Keratinocyte (primary cell): ENCODE measurements at regions not wholly inside any gene's neighbourhood (a gene's known extent, or its start where the extent isn't known, plus 50 kb on each side); places are given as distances from the start of the nearest gene placed in this dataset.
"Not testable (repeated sequence)": the region's sequence is repeated elsewhere in the genome, so short reads cannot be mapped to it uniquely, and the experiment has no call there.

Source experiments
- DNase-seq: peaks from one replicate; pipeline ENCODE4 v3.0.0-alpha.2; 2011; ENCODE audit warnings: low read depth, missing footprints, low spot score
- FAIRE-seq: peaks from 2 replicates; lab custom pipeline; 2011; peaks lifted over from hg19 to GRCh38; lab: Jason Lieb, UNC
- H2AFZ ChIP-seq: 2 replicates; pipeline ENCODE4 v1.6.0; 2012; ENCODE audit warnings: low read length, control low read depth, inconsistent platforms; ENCODE audit not compliant: control insufficient read depth
- H3K27ac ChIP-seq: 2 replicates; pipeline ENCODE4 v1.5.1; 2011; ENCODE audit warnings: low read length; ENCODE audit not compliant: control insufficient read depth, insufficient read depth
- H3K27me3 ChIP-seq: 3 replicates; pipeline ENCODE4 v1.6.0; 2011; ENCODE audit warnings: low read length; ENCODE audit not compliant: control insufficient read depth, insufficient read depth; ENCODE audit errors: extremely low read depth
- H3K36me3 ChIP-seq, 2 experiments: 2 replicates in 1 of 2; 3 replicates in 1 of 2; pipeline ENCODE4 v1.5.1; 2011; ENCODE audit warnings: low read length in 2 of 2, mild to moderate bottlenecking in 1 of 2; ENCODE audit not compliant: control insufficient read depth in 2 of 2, insufficient read depth in 2 of 2; ENCODE audit errors: extremely low read depth in 1 of 2
- H3K4me1 ChIP-seq: 3 replicates; pipeline ENCODE4 v1.5.1; 2011; ENCODE audit warnings: low read length; ENCODE audit not compliant: control insufficient read depth, insufficient read depth; ENCODE audit errors: extremely low read depth
- H3K4me2 ChIP-seq: 3 replicates; pipeline ENCODE4 v1.6.0; 2011; ENCODE audit warnings: low read depth, low read length; ENCODE audit not compliant: control insufficient read depth, insufficient read depth; ENCODE audit errors: extremely low read depth
- H3K4me3 ChIP-seq, 3 experiments: fragments of 200-600 bp in 1 of 3; sonication (generic) in 1 of 3; 2 replicates in 2 of 3; 3 replicates in 1 of 3; pipeline ENCODE4 v1.5.1; 2011 to 2016; ENCODE audit warnings: low read length in 3 of 3, mild to moderate bottlenecking in 3 of 3, control low read depth in 2 of 3, inconsistent platforms in 1 of 3, low read depth in 1 of 3, mixed read lengths in 1 of 3, mixed run types in 1 of 3, moderate library complexity in 1 of 3; ENCODE audit not compliant: control insufficient read depth in 2 of 3, insufficient read depth in 2 of 3; ENCODE audit errors: extremely low read depth in 1 of 3
- H3K79me2 ChIP-seq: 2 replicates; pipeline ENCODE4 v1.6.0; 2012; ENCODE audit warnings: low read length; ENCODE audit not compliant: control insufficient read depth, insufficient read depth
- H3K9ac ChIP-seq: 3 replicates; pipeline ENCODE4 v1.6.0; 2011; ENCODE audit warnings: low read length; ENCODE audit not compliant: control insufficient read depth, insufficient read depth; ENCODE audit errors: extremely low read depth
- H3K9me1 ChIP-seq: 3 replicates; pipeline ENCODE4 v1.6.0; 2011; ENCODE audit warnings: low read length; ENCODE audit not compliant: control insufficient read depth, insufficient read depth; ENCODE audit errors: extremely low read depth
- H3K9me3 ChIP-seq: 2 replicates; pipeline ENCODE4 v1.5.1; 2012; ENCODE audit warnings: low read depth, low read length; ENCODE audit not compliant: control insufficient read depth
- H4K20me1 ChIP-seq: 3 replicates; pipeline ENCODE4 v1.6.0; 2011; ENCODE audit warnings: low read length; ENCODE audit not compliant: control insufficient read depth, insufficient read depth; ENCODE audit errors: extremely low read depth
- CTCF ChIP-seq, 3 experiments: IDR thresholded peaks in 1 of 3; conservative IDR thresholded peaks in 1 of 3; optimal IDR thresholded peaks in 1 of 3; 2 replicates in 2 of 3; 3 replicates in 1 of 3; pipeline versions ENCODE3 to v1.5.1; 2011; ENCODE audit warnings: low read length in 3 of 3, mild to moderate bottlenecking in 3 of 3, moderate library complexity in 2 of 3, control low read depth in 1 of 3, inconsistent platforms in 1 of 3; ENCODE audit not compliant: insufficient read depth in 2 of 3; ENCODE audit errors: extremely low read depth in 1 of 3
- EZH2 ChIP-seq: IDR thresholded peaks from one replicate; pipeline ENCODE4 v1.6.1; 2012; ENCODE audit warnings: inconsistent platforms, mild to moderate bottlenecking, low read length, moderate library complexity
- dilution Hi-C: fragments of 300-500 bp; cut with MboI; formaldehyde crosslinking; loops from one replicate; pipeline ENCODE4 v1.7.0; 2020; ENCODE audit warnings: low sequenced_read_pairs; ENCODE audit not compliant: extremely low pct_ligation_motif_present

- Histone ChIP-seq H3K4me3 (no peak overlapping the region), H3K9ac (no peak overlapping the region), H3K36me3 (no peaks in the 10 kb centered on the region), H3K4me1 (no peaks in the 10 kb centered on the region), H3K9me1 (no peaks in the 10 kb centered on the region), H2AFZ (no peak overlapping the region), H3K9me3 (no peaks in the 10 kb centered on the region), H4K20me1 (no peaks in the 10 kb centered on the region), H3K27me3 (no peaks in the 10 kb centered on the region), H3K27ac (no peak overlapping the region), H3K4me2 (no peak overlapping the region), H3K79me2 (no peaks in the 10 kb centered on the region)
- no peak for TF ChIP-seq CTCF (optimal IDR thresholded peaks at IDR 0.05 in 1 of 3, IDR thresholded peaks at IDR 0.05 in 1 of 3, conservative IDR thresholded peaks at IDR 0.05 in 1 of 3; ENCODE audit: extremely low read depth in 1 of 3, insufficient read depth in 2 of 3, low read length in 3 of 3)
- TF ChIP-seq EZH2: no peak
- no peak for DNase-seq
- FAIRE-seq: no peak
- dilution Hi-C loops: no loop called here
Measured at GRCh38 chr2:199535445-199536177, 77.9 kb upstream of the SATB2 start.

GRCh38 chr2:199533873-199534272 is 76.1 kb upstream of the SATB2 start:
- H3K79me2 ChIP-seq, H3K4me2 ChIP-seq, H4K20me1 ChIP-seq, H3K9ac ChIP-seq, dilution Hi-C loops, DNase-seq, H3K36me3 ChIP-seq, H3K4me3 ChIP-seq, FAIRE-seq, H3K9me1 ChIP-seq, H3K27ac ChIP-seq, H3K9me3 ChIP-seq, H3K4me1 ChIP-seq, H3K27me3 ChIP-seq, H2AFZ ChIP-seq: not testable (repeated sequence)

- H2AFZ ChIP-seq: no peak overlapping the region
- no peak for DNase-seq
- H3K9me3 ChIP-seq: no peaks in the 10 kb centered on the region
- H3K4me3 ChIP-seq: no peak overlapping the region
- FAIRE-seq: no peak
- H3K36me3 ChIP-seq: no peaks in the 10 kb centered on the region
- no peaks in the 10 kb centered on the region for H3K4me1 ChIP-seq
- H3K9me1 ChIP-seq: no peaks in the 10 kb centered on the region
- H3K9ac ChIP-seq: no peak overlapping the region
- H3K4me2 ChIP-seq: no peak overlapping the region
- dilution Hi-C loops: no loop called here
- H3K27ac ChIP-seq: no peak overlapping the region
- no peaks in the 10 kb centered on the region for H3K27me3 ChIP-seq
- H3K79me2 ChIP-seq: no peaks in the 10 kb centered on the region
- TF ChIP-seq EZH2 (no peak), CTCF (optimal IDR thresholded peaks at IDR 0.05 in 1 of 3, IDR thresholded peaks at IDR 0.05 in 1 of 3, conservative IDR thresholded peaks at IDR 0.05 in 1 of 3; ENCODE audit: extremely low read depth in 1 of 3, insufficient read depth in 2 of 3, low read length in 3 of 3) (no peak)
- H4K20me1 ChIP-seq: no peaks in the 10 kb centered on the region
Measured at GRCh38 chr2:199527071-199527470, 69.3 kb upstream of the SATB2 start.
